ENCODE measurements at regions not wholly inside any gene's neighbourhood (a gene's known extent, or its start where the extent isn't known, plus 50 kb on each side); places are given as distances from the start of the nearest gene placed in this dataset.

- TF ChIP-seq CTCF (IDR thresholded peaks at IDR 0.05): no peak
- no peak for TF ChIP-seq EP300 (IDR thresholded peaks at IDR 0.05)
- TF ChIP-seq POLR2A (IDR thresholded peaks at IDR 0.05): no peak
Measured at GRCh38 chr13:80712026-80712425, 371.1 kb upstream of the SPRY2 start.

All from gastroesophageal sphincter (tissue), 3 donors.